NCI-H82 treated with DMSO at 0.1 percent for 48 hours (cell line): ENCODE measurements at regions not wholly inside any gene's neighbourhood (a gene's known extent, or its start where the extent isn't known, plus 50 kb on each side); places are given as distances from the start of the nearest gene placed in this dataset.

Source experiments
- DNase-seq: peaks from one replicate; lab custom pipeline; 2025; ENCODE audit not compliant: unreplicated experiment; lab: John Stamatoyannopoulos, UW

- no peak for DNase-seq
These were observed 160.9 kb upstream of the SYT13 start for GRCh38 chr11:45446998-45447397.

GRCh38 chr11:45446434-45446833 lies 160.3 kb upstream of the SYT13 start:
- DNase-seq: no peak

GRCh38 chr11:45444796-45445195 lies 158.7 kb upstream of the SYT13 start:
- no peak for DNase-seq

- DNase-seq: no peak
These were observed 154.0 kb upstream of the SYT13 start for GRCh38 chr11:45440111-45440510.

GRCh38 chr11:45436966-45437365 lies 150.8 kb upstream of the SYT13 start:
- no peak for DNase-seq

- DNase-seq: no peak
These were observed 150.0 kb upstream of the SYT13 start for GRCh38 chr11:45436118-45436517.

GRCh38 chr11:45435706-45436105 lies 149.6 kb upstream of the SYT13 start:
- DNase-seq: no peak

- no peak for DNase-seq
These were observed 146.8 kb upstream of the SYT13 start for GRCh38 chr11:45432910-45433309.

- DNase-seq: no peak
These were observed 146.0 kb upstream of the SYT13 start for GRCh38 chr11:45432100-45432499.

GRCh38 chr11:45431046-45432018 lies 145.2 kb upstream of the SYT13 start:
- no peak for DNase-seq

- DNase-seq: no peak
These were observed 144.2 kb upstream of the SYT13 start for GRCh38 chr11:45430361-45430760.

GRCh38 chr11:45429719-45430118 lies 143.6 kb upstream of the SYT13 start:
- DNase-seq: no peak

- DNase-seq: no peak
These were observed 142.5 kb upstream of the SYT13 start for GRCh38 chr11:45428541-45429230.

GRCh38 chr11:45428116-45428515 lies 142.0 kb upstream of the SYT13 start:
- DNase-seq: no peak

GRCh38 chr11:45424411-45425180 lies 138.5 kb upstream of the SYT13 start:
- DNase-seq: no peak

GRCh38 chr11:45423475-45424120 lies 137.5 kb upstream of the SYT13 start:
- DNase-seq: no peak

GRCh38 chr11:45423036-45423435 lies 136.9 kb upstream of the SYT13 start:
- no peak for DNase-seq

- no peak for DNase-seq
These were observed 127.9 kb upstream of the SYT13 start for GRCh38 chr11:45414088-45414487.

GRCh38 chr11:45413156-45413858 lies 127.2 kb upstream of the SYT13 start:
- DNase-seq: no peak

GRCh38 chr11:45412521-45412920 lies 126.4 kb upstream of the SYT13 start:
- no peak for DNase-seq
